H1 (cell line): ENCODE measurements at regions not wholly inside any gene's neighbourhood (a gene's known extent, or its start where the extent isn't known, plus 50 kb on each side); places are given as distances from the start of the nearest gene placed in this dataset.

ENCODE experiments used
- CTBP2 ChIP-seq: IDR thresholded peaks from 2 replicates; pipeline ENCODE4 v1.7.0; 2011; ENCODE audit warnings: borderline replicate concordance, mild to moderate bottlenecking, moderate library complexity, mixed read lengths, low read length; ENCODE audit not compliant: insufficient read depth, insufficient read length
- SUZ12 ChIP-seq: fragments of 200-600 bp; sonication (generic); IDR thresholded peaks from 2 replicates; pipeline ENCODE4 v1.6.1; 2012; ENCODE audit warnings: mild to moderate bottlenecking, inconsistent platforms, low read length, moderate library complexity, mixed read lengths
- TBP ChIP-seq: IDR thresholded peaks from 2 replicates; pipeline ENCODE4 v1.6.1; 2011; ENCODE audit warnings: low read depth, low read length, improper control_type of control experiment
- TF ChIP-seq, protein P1 (sequence below): IDR thresholded peaks from 2 replicates; pipeline ENCODE4 v1.6.1; 2012; ENCODE audit warnings: inconsistent platforms
- TF ChIP-seq, protein P2 (sequence below): IDR thresholded peaks from 2 replicates; pipeline ENCODE4 v1.6.1; 2012; ENCODE audit warnings: low read length, inconsistent platforms

DNA sequence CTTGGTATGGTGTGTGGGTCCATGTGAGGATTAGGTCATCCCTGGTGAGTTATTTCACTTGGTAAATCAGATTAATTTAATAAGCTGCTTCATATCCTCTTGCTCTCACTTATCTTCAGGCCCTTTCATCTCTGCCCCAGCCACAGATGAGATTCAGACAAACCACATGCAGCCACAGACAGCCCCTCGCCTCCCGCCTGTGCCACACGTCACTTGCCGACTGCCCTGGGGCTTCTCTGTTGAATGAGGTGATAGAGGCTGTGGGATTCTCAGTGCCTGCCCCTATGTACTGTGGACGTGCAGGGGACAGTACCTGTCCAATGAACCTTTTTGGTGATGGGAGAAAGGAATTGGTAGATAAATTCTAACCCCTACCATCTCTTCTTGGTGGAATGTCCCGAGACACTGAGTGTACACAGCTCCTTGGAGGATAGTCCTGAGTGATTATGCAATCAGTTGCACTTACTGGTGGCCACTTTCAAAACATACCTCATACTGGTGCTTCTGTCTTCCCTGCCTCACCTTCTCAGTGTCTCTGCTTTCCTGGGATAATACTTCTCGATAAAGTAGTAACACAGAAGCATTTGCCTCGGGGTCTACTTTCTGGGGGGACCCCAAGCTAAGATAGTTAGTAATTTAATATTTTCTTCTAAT, 248.7 kb downstream of the TTC6 start (continued):
- TF ChIP-seq SUZ12 (no peak), CTBP2 (no peak), TBP (no peak)
- TF ChIP-seq, protein P1, sequence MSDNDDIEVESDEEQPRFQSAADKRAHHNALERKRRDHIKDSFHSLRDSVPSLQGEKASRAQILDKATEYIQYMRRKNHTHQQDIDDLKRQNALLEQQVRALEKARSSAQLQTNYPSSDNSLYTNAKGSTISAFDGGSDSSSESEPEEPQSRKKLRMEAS, result no peak
- TF ChIP-seq, protein P2, sequence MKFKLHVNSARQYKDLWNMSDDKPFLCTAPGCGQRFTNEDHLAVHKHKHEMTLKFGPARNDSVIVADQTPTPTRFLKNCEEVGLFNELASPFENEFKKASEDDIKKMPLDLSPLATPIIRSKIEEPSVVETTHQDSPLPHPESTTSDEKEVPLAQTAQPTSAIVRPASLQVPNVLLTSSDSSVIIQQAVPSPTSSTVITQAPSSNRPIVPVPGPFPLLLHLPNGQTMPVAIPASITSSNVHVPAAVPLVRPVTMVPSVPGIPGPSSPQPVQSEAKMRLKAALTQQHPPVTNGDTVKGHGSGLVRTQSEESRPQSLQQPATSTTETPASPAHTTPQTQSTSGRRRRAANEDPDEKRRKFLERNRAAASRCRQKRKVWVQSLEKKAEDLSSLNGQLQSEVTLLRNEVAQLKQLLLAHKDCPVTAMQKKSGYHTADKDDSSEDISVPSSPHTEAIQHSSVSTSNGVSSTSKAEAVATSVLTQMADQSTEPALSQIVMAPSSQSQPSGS, result no peak
